HG03066 (cell line): ENCODE measurements at regions not wholly inside any gene's neighbourhood (a gene's known extent, or its start where the extent isn't known, plus 50 kb on each side); places are given as distances from the start of the nearest gene placed in this dataset.

Experiments
- ATAC-seq: cut with Tn5 transposase; IDR thresholded peaks from one replicate; pipeline ENCODE4 v1.9.1; 2021; ENCODE audit warnings: low read depth; ENCODE audit not compliant: unreplicated experiment

DNA sequence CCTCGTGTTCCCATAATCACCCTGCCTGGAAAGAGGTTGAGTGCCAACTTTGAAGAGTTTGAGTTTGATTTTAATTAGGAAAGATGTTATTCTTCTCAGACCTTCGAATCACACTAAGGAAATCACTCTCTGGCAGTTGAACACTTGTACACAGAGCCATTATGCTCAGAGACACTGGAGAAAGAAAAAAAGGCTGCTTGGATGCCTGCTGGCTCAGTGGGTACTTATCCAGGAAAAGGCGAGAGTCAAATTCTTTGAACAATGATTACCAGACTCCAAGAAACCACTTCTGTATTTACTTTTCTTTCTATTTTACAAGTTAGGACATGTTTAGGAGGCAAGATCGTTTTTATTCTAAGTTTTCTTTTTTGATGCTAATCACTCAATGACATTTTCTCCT lies 438.5 kb upstream of the FAT3 start:
- ATAC-seq: no peak

DNA sequence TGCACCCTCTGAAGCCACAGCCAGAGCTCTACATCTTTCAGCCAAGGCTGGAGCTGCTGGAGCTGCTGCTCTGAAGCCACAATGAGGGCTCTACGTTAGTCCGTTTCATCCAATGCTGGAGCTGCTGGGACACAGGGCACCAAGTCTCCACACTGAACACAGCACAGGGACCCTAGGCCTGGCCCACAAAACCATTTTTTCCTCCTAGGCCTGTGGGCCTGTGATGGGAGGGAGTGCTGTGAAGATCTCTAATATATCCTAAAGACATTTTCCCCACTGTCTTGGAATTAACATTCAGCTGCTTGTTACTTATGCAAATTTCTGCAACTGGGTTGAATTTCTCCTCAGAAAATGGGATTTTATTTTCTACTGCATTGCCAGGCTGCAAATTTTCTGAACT lies 441.4 kb upstream of the FAT3 start:
- no peak for ATAC-seq

DNA sequence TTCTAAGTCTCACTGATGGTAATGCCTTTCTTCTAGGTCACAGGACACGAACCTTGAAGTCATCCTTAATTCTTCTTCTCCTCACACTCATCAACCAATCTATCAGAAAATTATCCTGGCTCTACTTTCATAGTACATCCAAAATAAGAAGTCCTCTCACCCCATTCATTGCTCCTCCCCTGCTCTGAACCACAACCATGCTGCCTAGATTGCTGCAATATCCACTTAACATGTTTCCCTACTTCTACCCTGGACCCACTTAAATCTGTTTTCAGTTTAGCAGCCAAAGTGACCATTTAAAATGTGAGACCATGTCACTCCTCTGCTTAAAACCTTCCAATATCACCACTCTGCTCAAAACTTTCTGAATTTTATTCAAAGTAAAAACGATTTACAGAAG lies 445.9 kb upstream of the FAT3 start:
- ATAC-seq: no peak

DNA sequence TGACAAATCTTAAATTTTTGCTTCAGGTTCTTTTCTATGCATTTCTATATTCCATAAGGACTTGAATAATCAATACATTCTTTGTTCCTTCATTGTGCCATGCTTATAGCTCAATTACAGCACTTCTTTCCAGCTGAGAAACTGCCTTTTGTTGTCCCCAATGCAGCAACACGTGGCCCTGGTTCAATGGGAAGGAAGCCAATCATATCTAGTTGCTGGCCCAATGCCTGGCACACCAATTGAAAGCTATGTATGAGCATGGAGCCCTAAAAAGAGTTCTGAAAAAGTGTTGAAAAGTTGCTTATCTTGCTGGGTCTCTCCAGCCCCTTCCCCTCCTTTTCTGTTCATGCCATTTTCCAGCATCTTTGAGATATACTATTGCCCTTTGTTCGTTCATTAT lies 448.0 kb upstream of the FAT3 start:
- ATAC-seq: no peak

DNA sequence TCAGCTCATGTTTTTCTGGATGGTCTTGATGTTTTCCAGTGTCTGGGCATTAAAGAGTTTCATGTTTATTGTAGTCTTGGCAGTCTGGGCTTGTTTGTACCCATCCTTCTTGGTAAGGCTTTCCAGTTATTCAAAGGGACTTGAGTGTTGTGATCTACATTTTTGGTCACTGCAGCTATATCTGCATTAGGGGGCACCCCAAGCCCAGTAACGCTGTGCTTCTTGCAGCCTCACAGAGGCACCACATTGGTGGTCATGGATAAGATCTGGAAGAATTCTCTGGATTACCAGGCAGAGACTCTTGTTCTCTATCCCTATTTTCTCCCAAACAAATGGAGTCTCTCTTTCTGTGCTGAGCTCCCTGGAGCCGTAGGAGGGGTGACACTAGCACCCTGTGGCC lies 451.5 kb upstream of the FAT3 start:
- ATAC-seq: no peak

DNA sequence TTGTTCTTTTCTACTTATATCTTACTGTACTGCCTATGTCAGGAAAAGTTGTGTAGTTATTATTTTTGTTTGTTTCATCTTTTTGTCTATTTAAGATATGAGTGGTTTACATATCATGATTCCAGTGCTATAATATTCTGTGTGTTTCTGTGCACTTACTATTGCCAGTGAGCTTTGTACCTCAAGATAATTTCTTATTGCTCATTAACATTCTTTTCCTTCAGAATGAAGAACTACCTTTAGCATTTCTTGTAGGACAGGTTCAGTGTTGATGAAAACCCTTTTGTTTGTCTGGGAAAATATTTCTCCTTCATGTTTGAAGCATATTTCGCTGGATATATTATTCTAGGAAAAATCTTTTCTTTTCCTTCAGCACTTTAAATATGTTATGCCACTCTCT lies 452.7 kb upstream of the FAT3 start:
- no peak for ATAC-seq

DNA sequence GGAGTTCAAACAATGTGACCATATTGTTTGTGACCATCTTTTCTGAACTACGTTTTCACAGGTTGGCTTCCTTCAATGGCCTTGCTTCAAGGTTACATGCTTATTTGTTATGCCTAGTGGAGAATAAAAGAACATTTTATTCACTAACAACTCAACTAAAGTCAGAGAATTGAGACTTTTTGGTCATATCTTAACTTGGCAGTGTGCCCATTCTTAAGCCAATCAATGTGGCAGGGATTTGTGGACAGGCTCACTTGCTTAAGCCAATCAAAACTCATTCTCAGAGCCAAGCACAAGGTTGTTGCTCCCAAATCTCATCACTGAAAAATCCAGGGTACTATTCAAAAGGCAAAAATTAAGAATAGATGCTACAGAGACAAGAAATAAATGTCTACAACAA lies 455.8 kb upstream of the FAT3 start:
- ATAC-seq: no peak

DNA sequence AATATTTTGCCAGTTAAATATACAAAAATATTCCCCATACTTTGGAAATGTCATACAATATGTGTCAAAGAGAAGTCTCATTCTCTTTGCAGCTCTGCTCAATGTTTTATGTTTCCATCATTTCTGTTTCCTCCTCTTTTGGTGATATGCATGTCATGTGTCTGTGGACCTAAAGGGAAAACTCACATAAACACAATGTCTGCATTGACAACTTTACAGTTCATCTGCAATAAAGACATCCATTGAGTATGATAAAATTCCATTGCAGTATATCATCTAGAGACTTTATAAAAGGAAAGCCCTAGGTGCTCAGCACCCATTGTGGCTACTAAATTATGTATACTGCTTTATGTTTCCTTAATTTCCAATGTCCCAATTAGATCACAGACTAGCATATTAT lies 461.3 kb upstream of the FAT3 start:
- ATAC-seq: no peak

DNA sequence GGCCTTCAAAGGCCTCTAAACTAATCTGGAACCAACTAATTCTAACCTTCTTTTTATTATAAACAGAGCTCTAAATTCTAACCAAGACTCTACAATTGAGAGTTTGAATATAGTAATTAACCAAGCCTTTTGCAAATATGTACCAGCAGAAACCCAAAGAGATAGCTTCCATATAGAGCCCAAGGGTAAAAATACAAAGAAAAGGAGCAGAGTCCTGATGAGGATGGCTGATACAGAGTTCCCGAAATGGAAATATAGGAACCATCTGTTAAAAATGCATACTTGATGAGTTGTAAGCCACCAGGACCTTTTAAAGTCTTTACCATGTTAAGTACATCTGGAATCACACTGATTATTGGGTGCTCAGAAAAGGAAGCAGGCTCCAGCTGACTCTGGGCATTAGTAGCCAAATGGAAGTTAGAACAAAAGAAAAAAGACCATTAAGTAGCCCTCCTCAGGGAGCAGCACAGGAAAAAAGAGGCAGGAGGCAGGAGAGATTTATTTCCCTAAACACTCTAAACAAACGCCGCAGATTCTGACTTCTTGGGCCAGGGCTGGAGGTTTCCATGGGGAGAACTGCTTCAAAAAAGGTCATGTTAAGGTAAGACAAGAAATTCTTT lies 463.1 kb upstream of the FAT3 start:
- ATAC-seq: no peak

DNA sequence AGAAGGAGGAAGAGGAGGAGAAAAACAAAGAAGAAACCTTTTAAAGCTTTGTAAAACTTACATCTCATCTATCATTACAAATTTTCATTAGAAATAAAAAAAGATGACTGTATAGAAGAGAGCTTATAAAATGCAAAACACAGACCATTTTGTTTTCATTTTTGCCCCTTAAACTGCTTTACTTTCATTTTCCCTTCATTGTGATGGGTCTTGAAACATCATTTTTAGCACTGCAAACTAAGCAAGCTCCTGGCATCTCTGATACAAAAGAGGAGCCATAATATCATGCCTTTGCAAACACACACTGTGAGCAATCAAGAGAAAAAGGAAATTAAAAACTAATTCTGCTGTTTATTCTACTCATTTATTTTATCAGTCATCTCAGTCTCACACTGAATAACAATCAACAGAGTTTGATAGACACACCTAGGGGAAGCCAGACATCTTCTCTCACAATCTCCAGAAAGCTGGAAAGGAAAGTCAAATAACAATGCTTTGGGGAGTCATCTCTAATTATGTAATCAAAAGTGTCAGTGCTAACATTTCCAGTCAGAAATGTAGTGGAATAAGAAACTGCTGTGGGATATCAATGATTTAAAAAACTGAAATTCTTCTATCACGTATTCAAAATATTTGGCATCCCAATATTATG lies 467.7 kb upstream of the FAT3 start:
- no peak for ATAC-seq

DNA sequence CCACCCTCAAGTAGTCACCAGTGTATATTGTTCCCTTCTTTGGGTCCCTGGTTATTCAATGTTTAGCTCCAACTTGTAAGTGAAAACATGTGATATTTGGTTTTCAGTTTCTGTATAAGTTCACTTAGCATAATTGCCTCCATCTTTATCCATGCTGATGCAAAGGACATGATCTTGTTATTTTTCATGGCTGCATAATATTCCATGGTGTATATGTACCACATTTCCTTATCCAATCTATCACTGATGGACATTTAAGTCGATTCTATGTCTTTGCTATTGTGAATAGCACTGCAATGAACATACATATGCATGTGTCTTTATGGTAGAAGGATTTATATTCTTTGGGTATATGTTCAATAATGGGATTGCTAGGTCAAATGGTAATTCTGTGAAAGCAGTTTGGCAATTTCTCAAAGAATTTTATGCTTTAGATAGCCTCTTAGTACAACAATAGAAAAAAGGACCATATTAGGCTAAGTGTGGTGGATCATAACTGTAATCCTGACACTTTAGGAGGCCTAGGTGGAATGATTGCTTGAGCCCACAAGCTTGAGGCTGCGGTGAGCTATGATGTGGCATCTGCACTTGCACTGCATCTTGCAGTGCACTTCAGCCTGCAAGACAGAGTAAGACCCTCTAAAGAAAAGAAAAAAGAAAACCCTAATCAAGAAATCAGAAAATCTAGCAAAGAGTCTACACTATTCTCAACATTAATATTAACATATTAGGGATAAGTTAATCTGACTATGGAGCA lies 468.5 kb upstream of the FAT3 start:
- no peak for ATAC-seq

DNA sequence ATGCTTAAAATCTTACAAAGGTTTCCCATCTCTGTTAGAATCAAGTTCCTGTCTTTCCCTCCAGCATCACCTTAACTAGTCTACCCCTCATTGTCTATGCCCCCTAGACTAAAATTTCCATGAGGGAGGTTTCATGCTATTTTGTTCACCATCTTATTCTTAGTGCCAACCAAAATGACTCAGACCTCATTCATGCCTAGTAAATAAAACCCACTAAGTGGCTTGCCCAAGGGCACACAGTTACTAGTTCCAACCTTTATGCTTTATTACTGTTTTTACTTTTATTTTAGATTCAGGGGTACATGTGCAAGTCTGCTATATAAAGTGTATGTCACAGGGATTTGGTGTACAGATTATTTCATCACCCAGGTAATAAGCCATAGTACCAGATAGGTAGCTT lies 469.1 kb upstream of the FAT3 start:
- no peak for ATAC-seq

DNA sequence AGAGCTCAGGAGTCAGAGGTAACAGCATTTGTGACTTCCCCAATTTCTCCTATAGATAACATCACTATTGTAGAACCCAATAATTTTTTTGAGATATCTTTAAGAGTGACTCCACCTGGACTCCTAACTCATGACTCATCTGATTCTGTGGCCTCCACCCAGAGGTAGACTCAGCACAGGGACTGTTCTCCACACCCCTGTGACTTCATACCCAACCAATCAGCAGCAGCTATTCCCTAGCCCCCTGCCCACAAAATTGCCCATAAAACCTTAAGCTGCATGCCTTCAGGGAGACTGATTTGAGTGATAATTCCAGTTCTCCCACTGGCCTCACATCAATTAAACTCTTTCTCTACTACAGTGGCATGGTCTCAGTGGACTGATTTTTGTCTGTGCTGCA lies 475.4 kb upstream of the FAT3 start:
- ATAC-seq: no peak

DNA sequence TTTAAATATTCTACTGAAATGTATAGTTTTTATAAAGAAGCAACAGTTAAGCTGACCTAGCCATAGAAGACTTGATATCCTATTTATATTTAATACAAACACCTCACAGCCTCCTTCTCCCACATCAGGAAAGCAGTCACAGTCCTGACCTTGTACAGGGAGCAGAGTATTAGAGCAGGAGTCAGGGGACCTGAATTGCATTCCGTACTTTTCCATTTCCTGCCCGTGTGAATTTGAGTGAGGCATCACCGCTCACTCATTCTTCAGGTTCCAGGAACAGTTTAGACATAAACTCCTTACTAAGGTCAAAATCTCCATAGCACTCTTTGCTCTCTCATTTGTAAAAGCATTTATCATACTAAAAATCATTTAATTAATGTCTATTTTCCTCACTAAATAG lies 482.5 kb upstream of the FAT3 start:
- no peak for ATAC-seq

DNA sequence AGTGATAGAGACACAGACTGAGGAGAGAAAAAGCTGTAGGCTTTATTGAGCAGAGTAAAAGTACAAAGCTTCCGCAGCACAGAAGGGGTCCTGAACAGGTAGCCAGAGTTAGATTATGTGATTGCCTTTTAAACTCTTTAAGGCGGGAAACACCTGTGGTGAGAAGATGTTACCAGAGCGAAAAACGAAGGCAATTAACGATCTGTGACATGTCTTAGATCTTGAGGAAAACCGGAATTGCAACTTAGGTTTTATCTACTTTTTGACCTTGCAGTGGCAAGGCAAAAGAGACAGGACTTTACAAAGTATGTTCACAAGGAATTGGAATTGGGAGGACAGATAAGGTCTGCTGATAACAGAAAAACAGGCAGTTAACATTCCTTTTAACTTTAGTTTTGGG lies 493.6 kb upstream of the FAT3 start:
- no peak for ATAC-seq

DNA sequence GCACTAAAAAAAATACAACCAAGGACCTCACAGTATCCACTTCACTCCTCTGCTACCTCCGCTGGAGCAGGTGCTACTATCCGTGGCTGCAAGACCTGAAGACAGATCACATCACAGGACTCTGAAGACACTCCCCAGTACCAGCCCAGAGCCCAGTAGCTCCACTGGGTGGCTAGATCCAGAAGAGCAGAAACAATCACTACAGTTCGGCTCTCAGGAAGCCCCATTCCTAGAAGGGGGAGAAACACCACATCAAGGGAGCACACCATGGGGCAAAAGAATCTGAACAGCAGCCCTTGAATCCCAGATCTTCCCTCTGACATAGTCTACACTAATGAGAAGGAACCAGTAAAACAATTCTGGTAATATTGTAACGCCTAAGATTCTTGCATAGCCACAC lies 494.0 kb upstream of the FAT3 start:
- no peak for ATAC-seq

DNA sequence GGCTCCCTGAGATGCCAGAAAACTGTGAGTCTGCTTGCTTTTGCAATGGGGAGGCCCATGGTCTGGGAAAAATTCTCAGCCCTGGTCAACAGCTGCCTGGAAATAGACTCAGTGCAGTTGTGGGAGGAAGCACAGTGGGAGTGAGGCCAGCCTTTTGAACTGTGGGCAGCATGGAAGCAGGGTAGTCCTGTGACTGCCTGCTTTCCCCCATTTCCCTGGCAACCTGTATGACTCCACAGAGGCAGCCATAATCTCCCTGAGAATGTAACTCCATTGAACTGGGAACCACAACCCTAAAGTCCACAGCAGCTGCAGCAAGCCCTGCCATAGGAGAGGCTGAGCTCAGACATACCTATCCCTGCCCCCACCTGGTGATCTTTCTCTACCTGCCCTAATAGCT lies 494.6 kb upstream of the FAT3 start:
- no peak for ATAC-seq

DNA sequence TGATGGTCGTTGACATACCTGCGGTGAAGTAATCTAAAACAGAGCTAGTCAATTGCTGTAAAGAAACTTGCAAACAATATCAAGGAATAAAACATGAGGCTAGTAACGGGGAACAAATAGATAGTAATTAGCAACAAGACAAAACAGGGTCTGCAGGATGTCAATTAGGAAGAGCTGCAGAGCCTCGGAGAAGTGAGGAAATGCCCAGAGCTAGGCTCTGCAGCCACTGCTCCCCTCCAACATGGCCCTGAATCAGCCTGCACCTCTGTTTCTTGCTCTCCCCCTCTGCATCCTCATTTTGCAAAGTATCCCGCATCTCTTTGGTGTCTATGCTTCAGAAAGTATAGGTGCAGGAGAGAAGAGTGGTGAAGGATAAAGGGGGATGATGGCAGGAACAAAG lies 507.4 kb upstream of the FAT3 start:
- no peak for ATAC-seq

DNA sequence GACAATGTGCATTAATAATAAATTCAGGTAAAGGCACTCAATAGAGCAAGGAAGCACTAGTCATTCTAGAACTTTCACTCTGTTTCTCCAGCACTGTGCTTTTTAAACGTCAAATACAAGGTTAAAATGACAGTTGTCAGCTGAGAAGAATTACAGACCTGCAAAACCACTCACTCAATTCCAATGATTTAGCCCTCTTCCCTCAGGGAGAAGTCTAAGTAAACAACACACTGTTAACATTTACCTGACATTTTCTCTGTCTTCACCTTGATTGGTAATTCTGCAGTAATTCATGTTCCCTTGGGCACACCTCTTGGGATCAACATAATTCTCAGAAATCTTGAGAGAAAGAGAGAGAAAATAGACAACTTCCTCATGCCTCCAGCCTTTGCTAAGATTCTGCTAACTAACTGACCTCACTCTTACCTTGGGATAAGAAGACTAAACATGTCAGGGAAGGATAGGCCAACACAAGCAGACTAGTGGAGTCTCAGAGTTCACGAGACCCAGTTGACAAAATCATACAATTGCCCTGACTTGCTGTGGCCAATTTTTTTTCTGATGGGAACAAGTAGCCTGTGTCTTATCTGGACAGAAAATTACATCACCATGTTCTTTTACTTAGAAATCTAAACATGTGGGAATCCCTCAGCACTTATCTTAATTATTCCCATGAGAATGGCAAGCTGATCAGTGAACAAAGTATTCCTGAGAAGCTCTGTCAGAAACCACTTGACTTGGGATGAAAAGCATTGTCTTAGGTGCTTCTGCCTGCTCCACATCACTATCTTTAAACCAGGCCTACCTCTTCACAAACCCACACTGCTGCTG lies 516.8 kb upstream of the FAT3 start:
- ATAC-seq: no peak

DNA sequence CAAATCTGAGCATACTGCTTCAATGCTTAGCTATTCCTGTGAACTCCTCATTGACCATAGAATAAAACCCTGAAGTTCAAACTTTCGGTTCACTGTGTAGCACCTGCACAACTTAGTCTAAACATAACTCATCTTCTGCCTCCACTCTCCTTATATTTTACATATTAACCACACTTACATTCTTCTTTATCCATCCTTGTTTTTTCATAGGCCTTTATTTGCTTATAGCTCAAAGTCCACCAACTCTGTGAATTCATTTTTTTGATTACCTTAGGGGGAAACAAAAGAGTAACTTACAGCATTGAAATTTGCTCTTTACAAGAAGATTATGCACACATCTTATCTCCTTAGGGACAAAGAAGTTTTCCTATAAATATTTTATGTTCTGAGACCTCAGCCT lies 521.6 kb upstream of the FAT3 start:
- no peak for ATAC-seq

DNA sequence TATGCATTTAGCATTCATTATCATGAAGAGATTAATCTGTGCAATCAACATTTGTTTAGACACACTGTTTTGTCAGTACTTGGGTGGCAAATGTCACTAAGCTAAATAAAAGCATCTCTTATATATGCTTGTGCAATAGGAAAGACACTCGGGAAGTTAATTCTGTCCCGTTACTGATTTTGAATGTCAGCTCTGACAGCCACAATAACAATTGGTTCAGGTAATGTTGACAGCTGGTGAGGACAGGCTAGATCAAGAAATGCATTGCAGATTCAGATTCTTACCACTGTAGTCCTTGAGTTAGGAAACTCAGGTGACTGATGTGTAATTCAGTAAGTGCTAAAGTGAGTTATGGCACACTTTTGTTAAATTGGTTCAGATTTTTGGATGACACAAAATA lies 523.8 kb upstream of the FAT3 start:
- no peak for ATAC-seq
